ENCODE measurements at regions not wholly inside any gene's neighbourhood (a gene's known extent, or its start where the extent isn't known, plus 50 kb on each side); places are given as distances from the start of the nearest gene placed in this dataset.
A peak's percentile ranks its signal among the peaks of the same experiment; 100 is the strongest.

DNA sequence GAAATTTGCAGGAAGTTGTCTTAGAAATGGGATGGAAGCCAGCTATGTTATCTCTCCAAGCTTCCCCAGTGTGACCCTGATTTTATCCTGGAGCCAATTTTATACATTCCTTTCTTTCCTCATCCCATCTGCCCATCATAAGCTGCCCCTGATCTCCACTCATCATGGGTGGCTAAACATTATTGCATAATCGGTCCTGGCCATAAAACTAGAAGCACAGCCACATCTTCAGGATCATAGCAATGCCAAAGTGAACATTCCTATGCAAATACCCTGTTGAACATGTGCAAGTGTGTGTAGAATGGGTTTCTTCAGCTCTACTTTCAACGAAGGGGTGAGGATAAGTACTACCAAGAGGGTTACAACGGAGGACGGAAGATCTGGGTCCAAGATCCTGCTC lies 50.6 kb upstream of the COG2 start:
- Mint-ChIP-seq H3K4me3 (no peak overlapping the region), H3K36me3 (no peaks in the 10 kb centered on the region), H3K27ac (no peak overlapping the region), H3K4me1 (no peaks in the 10 kb centered on the region), H3K9me3 (peaks cover 3% of the 10 kb centered on the region)
- no peak for DNase-seq (ENCODE audit: low spot score in 2 of 2)
- ATAC-seq, result no peak

DNA sequence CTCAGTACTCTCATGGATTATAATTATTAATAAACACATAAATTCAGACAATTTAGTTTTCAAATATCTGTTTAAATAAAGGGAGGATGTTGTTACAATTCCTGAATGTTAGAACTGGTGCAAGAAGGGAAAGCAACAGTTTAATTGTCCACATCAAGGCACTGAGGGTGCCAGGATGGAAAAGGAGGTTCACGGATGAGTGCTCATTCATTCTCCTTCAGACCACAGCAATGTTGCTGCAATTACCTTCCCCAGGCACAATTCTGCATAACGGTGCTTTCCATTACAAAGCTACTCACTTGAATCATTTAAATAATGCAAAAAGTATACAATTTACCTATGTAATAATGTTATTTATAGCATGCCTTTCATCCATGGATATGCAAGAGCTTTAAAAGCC lies 52.3 kb upstream of the COG2 start:
- no peak for DNase-seq (ENCODE audit: low spot score in 2 of 2)
- no peak for ATAC-seq
- H3K36me3 Mint-ChIP-seq, result no peaks in the 10 kb centered on the region
- peaks cover 3% of the 10 kb centered on the region for H3K9me3 Mint-ChIP-seq
- H3K27ac Mint-ChIP-seq, result no peak overlapping the region
- H3K4me3 Mint-ChIP-seq, result no peak overlapping the region
- H3K4me1 Mint-ChIP-seq, result no peaks in the 10 kb centered on the region

DNA sequence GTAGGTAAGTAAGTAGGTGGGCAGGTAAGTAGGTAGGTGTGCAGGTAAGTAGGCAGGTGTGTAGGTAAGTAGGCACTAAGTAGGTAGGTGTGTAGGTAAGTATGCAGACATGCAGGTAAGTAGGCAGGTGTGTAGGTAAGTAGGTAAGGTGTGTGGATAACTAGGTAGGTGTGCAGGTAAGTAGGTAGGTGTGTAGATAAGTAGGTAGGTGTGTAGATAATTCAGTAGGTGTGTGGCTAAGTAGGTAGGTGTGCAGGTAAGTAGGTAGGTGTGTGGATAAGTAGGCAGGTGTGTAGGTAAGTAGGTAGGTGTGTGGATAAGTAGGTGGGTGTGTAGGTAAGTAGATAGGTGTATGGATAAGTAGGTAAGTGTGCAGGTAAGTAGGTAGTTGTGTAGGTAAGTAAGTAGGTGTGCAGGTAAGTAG lies 53.9 kb upstream of the COG2 start:
- no peak overlapping the region for H3K27ac Mint-ChIP-seq
- ATAC-seq (no peak), DNase-seq (ENCODE audit: low spot score in 2 of 2) (no peak)
- H3K36me3 Mint-ChIP-seq, result no peaks in the 10 kb centered on the region
- H3K4me3 Mint-ChIP-seq, result no peak overlapping the region
- no peaks in the 10 kb centered on the region for H3K4me1 Mint-ChIP-seq
- peaks cover 3% of the 10 kb centered on the region for H3K9me3 Mint-ChIP-seq

DNA sequence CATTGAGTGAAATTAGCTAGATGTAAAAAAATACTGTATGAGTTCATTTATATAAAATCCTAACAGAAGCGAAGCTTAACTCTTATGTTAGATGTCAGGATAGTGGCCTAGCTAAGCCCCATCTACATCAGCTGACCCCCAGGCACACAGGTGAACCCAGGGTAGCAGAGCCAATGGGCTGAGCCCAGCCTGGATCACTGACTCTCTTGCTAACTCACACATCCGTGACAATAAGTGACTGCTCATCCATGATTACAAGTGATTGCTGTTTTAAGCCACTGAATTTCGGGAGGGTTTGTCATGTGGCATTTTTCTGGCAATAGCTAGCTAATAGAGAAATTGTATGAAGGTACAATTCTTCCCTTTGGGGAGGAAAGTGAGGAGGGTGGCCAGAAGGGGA lies 55.2 kb upstream of the COG2 start:
- H3K4me3 Mint-ChIP-seq, result no peak overlapping the region
- H3K4me1 Mint-ChIP-seq, result no peaks in the 10 kb centered on the region
- no peaks in the 10 kb centered on the region for H3K36me3 Mint-ChIP-seq

DNA sequence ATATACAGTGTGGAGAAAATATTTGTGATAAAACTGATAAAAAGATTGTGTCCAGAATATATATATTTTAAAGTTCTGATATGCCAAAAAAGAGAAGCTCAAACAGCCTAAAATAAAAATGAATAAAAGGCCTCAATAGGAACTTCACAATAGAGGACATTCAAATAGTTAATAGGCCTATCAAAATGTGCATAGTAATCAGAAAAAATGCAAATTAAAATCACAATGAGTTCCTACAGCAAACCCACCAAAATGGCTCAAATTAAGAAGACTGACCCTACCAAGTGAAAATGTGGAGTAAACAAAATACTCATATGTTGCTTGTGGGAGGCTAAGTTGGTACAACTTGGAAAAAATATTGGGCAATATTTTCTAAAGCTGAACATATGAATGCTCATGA lies 57.6 kb upstream of the COG2 start:
- H3K4me1 Mint-ChIP-seq, result no peaks in the 10 kb centered on the region
- ATAC-seq (no peak), DNase-seq (ENCODE audit: low spot score in 2 of 2) (no peak)
- no peak overlapping the region for H3K27ac Mint-ChIP-seq
- H3K36me3 Mint-ChIP-seq, result no peaks in the 10 kb centered on the region
- H3K4me3 Mint-ChIP-seq, result no peak overlapping the region
- peaks cover 3% of the 10 kb centered on the region for H3K9me3 Mint-ChIP-seq

More for the DNA sequence above, 55.2 kb upstream of the COG2 start:
- Mint-ChIP-seq H3K27ac (no peak overlapping the region), H3K9me3 (peaks cover 3% of the 10 kb centered on the region)
- no peak for ATAC-seq
- DNase-seq (ENCODE audit: low spot score in 2 of 2), result no peak

DNA sequence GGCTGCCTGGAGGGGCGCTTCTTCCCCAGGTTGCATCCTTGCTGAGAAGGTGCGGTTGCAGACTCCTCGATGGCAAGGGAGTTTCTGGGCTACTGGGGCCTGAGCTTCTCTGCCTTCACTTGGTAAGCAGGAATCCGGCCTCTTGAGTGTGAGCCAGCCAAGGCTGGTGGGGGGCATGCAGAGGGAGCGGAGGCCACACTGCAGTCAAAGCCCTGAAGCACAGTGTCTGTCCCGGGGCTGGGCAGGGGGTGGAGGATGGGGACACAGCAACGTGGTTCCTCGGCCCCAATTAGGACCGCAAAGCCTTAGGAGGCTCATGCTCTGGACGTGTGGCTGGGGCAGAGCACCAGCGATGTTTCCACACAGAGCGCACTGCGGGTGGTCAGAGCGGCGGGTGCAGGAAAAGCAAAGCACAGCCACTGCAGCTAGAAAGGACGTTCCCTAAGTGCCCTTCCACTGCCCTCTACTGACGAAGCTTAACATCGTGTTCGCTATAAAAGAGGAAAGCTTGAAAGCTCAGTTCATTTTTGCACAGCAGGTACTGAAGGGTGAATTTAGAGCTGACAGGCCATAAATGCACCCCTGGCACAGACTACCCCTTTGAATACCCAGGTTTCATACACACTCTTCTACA lies 60.7 kb upstream of the COG2 start:
- Mint-ChIP-seq H3K27ac (no peak overlapping the region), H3K36me3 (no peaks in the 10 kb centered on the region), H3K9me3 (no peaks in the 10 kb centered on the region), H3K4me1 (no peaks in the 10 kb centered on the region), H3K4me3 (no peak overlapping the region)
- no peak for ATAC-seq
- DNase-seq (ENCODE audit: low spot score in 2 of 2), result no peak

DNA sequence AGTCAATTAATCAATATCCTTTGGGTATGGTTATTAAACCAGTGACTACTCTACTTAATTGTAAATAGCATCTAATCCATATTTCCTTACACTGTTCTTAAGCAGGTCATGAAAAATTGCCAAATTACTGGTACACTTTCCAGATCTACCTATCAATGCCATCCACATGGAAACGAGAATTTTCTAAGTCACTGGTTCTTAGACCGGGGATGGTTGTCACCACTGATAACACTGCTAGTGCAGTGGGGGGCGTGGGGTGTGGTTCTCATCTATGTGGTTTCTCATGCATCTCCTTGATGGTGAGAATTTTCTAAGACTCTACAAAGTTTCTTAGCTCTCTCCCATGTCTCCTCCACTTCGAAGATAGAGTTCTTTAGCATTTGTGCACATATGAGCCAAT lies 63.7 kb upstream of the COG2 start:
- Mint-ChIP-seq H3K4me1 (no peaks in the 10 kb centered on the region), H3K27ac (no peak overlapping the region), H3K4me3 (no peak overlapping the region), H3K9me3 (no peaks in the 10 kb centered on the region), H3K36me3 (no peaks in the 10 kb centered on the region)
- ATAC-seq (no peak), DNase-seq (ENCODE audit: low spot score in 2 of 2) (no peak)

DNA sequence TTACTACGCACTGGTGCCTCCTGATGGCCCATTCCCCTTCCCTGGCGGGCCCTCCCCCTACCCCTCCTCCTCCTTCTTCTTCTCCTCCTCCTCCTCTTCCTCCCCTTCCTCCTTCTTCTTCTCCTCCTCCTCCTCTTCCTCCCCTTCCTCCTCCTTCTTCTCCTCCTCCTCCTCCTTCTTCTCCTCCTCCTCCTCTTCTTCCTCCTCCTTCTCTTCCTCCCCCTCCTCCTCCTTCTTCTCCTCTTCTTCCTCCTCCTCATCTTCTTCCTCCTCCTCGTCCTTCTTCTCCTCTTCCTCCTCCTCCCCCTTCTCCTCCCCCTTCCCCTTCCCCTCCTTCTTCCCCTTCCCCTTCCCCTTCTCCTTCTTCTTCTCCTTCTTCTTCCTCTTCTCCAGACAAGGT lies 64.7 kb upstream of the COG2 start:
- DNase-seq (ENCODE audit: low spot score in 2 of 2), result no peak
- Mint-ChIP-seq H3K4me1 (no peaks in the 10 kb centered on the region), H3K9me3 (no peaks in the 10 kb centered on the region), H3K4me3 (no peak overlapping the region), H3K36me3 (no peaks in the 10 kb centered on the region), H3K27ac (no peak overlapping the region)
- ATAC-seq, result no peak

DNA sequence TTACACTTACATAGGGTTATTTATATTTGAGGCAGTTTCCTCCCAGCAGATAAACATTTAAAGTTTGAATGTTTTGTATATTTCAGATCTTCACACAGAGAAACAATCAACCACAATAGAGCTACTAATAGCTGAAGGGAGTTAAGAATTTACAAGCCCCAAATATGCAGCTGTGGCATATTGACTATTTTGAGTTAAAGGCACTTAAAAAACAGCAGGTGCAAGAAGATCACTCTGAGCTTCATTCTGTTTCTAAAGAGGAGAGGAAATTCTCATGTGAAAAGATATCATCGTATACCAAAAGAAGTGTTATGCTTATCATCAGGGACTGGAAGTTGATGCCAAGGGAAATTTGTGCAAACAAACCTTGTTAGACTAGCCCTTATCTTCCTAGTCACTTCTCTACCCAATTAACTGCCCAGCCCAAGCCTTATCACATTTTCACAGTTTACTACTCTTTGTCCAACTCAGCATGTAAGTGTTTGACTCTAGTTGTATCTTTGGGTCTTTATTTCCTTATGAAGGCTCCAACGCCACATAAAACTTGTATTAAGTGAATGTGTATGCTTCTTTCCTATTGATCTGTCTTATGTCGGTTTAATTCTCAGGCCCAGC lies 66.3 kb upstream of the COG2 start:
- Mint-ChIP-seq H3K27ac (no peak overlapping the region), H3K36me3 (no peaks in the 10 kb centered on the region), H3K4me3 (no peak overlapping the region), H3K9me3 (no peaks in the 10 kb centered on the region), H3K4me1 (no peaks in the 10 kb centered on the region)
- ATAC-seq (no peak), DNase-seq (ENCODE audit: low spot score in 2 of 2) (no peak)

DNA sequence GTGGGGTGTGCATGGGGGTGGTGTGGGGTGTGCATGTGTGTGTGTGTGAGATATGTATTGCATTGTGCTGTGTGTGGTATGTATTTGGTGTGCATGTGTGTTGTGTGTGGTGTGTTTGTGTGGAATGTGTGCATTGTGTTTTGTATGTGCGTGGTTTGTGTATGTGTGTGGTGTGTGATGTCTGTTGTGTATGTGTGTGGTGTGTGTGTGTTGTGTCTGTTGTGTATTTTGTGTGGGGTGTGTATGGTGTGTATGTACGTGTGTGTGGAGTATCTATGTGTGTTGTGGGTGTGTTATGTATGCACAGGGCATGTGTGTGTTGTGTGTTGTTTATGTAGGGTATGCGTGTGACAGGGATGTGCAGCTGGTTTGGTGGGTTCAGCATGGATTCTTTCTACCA lies 67.8 kb upstream of the COG2 start:
- Mint-ChIP-seq H3K36me3 (no peaks in the 10 kb centered on the region), H3K4me3 (no peak overlapping the region), H3K27ac (no peak overlapping the region), H3K9me3 (no peaks in the 10 kb centered on the region), H3K4me1 (no peaks in the 10 kb centered on the region)
- ATAC-seq, result no peak
- no peak for DNase-seq (ENCODE audit: low spot score in 2 of 2)

DNA sequence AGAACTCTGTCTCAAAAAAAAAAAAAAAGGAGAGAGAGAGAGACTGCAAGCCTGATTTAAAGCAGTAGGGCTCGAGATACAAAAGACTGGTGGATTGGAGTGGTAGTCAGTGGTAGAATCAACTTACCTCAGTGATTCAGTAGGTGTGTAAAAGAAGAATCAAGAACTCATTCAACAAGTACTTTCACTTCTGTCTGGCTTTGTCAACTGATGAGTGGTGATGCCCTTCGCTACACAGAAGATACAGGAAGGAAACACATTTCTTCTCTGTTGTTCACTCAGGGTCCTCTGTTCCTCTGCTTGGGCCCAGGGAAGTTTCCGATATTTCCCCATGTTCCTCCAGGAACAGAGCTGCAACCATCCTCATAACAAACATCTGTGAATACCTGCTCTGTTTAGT lies 68.6 kb upstream of the COG2 start:
- Mint-ChIP-seq H3K27ac (no peak overlapping the region), H3K9me3 (no peaks in the 10 kb centered on the region), H3K36me3 (no peaks in the 10 kb centered on the region), H3K4me1 (peaks cover under 1% of the 10 kb centered on the region), H3K4me3 (no peak overlapping the region)
- DNase-seq (ENCODE audit: low spot score in 2 of 2), result no peak
- ATAC-seq, result peak; percentile 61

DNA sequence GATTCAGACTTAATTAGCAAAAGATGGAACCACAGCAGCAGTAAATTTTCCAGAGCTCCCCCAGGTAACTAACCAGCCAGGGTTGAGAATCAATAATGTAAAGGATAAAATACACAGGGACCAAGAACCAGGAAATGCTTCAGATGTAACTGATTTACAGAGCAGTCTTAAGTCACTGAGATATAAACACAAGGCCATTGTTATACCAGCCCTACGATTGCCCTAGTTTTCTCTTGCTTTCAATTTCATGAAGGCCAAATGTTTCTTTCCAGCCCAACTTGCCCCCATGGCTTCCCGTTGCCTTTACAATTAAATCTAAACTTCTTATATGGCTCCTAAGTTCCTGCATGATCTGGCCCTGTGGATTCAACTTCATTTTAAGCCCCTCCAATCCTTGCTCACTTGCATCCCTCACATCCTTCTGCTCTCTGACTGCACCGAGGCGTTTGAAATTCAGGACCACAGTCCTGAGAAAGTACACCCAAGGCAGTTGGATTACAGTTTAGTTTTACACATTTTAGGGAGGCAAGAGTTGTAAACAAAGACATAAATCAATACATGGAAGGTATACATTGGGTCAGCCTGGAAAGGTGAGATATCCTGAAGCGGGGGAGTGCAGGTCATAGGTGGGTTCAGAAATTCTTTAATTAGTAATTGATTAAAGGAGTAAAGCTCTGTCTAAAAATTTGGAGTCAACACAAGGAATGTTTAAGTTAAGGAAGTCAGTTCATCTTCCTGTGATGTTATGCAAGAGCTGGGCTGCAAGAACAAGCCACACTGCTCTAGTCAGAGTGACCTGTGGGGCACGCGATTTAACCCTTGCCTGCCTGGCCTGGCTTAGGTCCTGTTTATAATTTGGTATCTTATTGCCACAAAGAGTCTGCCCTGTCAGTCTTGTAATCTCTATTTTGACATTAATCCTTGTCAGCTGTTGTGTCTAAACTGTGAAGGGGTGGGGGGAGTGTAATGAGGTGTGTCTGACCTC lies 69.9 kb upstream of the COG2 start:
- Mint-ChIP-seq H3K27ac (no peak overlapping the region), H3K4me3 (no peak overlapping the region), H3K9me3 (no peaks in the 10 kb centered on the region), H3K4me1 (peaks cover 10% of the 10 kb centered on the region), H3K36me3 (no peaks in the 10 kb centered on the region)
- DNase-seq (ENCODE audit: low spot score in 2 of 2) (no peak), ATAC-seq (no peak)

DNA sequence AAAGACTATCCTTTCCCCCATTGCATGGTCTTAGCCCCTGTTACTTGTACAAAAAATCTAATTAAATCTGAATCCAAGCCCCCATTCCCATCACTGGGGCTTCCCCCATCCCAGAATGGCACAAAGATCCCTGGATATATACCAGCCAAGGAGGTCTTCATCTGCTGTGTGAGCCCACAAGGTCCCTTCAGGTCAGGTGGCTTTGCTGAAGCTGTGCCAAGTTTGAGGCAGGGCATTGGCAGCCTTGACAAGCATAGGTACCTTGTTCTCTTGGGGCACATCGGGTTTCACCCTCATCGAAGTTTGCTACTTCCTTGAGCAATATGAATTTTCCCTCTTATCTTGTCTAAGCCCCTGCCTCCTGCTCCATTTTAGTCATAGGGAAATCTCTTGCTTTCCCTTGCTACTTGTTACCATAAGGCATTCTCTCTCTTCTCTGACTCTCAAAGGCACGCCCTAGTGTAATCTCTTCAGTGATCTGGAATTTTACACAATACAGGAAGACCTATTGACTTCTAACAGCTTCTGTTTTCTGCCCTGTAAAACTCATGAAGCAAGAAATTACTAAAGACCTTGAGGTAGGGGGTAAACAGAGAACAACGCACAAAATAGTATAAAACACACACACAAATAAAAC lies 71.4 kb upstream of the COG2 start:
- DNase-seq (ENCODE audit: low spot score in 2 of 2) (no peak), ATAC-seq (no peak)
- H3K36me3 Mint-ChIP-seq, result no peaks in the 10 kb centered on the region
- no peaks in the 10 kb centered on the region for H3K9me3 Mint-ChIP-seq
- H3K4me3 Mint-ChIP-seq, result no peak overlapping the region
- H3K4me1 Mint-ChIP-seq, result peaks cover 10% of the 10 kb centered on the region
- no peak overlapping the region for H3K27ac Mint-ChIP-seq

DNA sequence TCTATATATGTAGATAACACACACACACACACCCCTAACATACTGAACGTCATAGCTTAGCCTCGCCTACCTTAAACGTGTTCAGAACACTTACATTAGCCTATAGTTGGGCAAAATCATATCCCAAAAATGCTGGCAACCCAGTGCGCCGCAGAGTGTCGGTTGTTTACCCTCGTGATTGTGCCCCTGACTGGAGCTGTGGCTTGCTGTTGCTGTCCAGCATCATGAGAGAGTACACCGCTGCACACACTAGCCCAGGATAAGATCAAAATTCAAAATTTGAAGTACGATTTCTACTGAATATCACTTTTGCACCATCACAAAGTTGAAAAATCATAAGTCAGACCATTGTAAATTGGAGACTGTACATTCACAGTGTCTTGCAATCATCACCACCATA lies 73.1 kb upstream of the COG2 start:
- no peaks in the 10 kb centered on the region for H3K9me3 Mint-ChIP-seq
- ATAC-seq (no peak), DNase-seq (ENCODE audit: low spot score in 2 of 2) (no peak)
- H3K27ac Mint-ChIP-seq, result no peak overlapping the region
- no peak overlapping the region for H3K4me3 Mint-ChIP-seq
- H3K4me1 Mint-ChIP-seq, result peaks cover 10% of the 10 kb centered on the region
- no peaks in the 10 kb centered on the region for H3K36me3 Mint-ChIP-seq

DNA sequence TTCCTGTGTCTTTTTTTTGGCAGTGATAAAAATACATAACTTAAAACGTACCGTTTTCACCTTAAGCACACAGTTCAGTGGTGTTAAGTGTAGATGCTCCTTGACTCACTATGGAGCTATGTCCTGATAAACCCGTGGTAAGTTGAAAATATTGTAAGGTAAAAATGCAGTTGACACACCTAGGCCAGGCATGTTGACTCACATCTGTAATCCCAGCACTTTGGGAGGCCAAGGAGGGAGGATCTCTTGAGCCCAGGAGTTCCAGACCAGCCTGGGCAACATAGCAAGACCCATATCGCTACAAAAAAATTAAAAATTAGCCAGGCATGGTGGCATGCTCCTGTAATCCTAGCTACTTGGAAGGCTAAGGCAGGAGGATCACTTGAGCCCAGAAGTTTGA lies 73.6 kb upstream of the COG2 start:
- Mint-ChIP-seq H3K4me3 (peak overlapping the region; percentile 32), H3K4me1 (peaks cover 10% of the 10 kb centered on the region), H3K27ac (no peak overlapping the region), H3K36me3 (no peaks in the 10 kb centered on the region), H3K9me3 (no peaks in the 10 kb centered on the region)
- no peak for DNase-seq (ENCODE audit: low spot score in 2 of 2)
- no peak for ATAC-seq

All from stimulated activated effector memory CD8-positive, alpha-beta T cell treated with anti-CD3 and anti-CD28 coated beads, Interleukin-12 subunit alpha, Interleukin-12 subunit beta, amount 100 ng/mL, for 72 hours (primary cell).